H9 (cell line): ENCODE measurements at regions not wholly inside any gene's neighbourhood (a gene's known extent, or its start where the extent isn't known, plus 50 kb on each side); places are given as distances from the start of the nearest gene placed in this dataset.

ENCODE experiments used
- DNase-seq: peaks from one replicate; pipeline ENCODE4 v3.0.0-alpha.2; 2017
- H2AFZ ChIP-seq: one replicate; pipeline ENCODE4 v1.6.1; 2013; ENCODE audit warnings: mild to moderate bottlenecking, low read length, control low read depth, moderate library complexity
- H2AK5ac ChIP-seq: 2 replicates; pipeline ENCODE4 v1.6.1; 2013; ENCODE audit warnings: low read length, control low read depth, mixed read lengths; ENCODE audit not compliant: insufficient read length
- H2BK120ac ChIP-seq: one replicate; pipeline ENCODE4 v1.6.1; 2013; ENCODE audit warnings: low read depth, mild to moderate bottlenecking, low read length, control low read depth, inconsistent platforms; ENCODE audit not compliant: poor library complexity, severe bottlenecking
- H2BK12ac ChIP-seq: 2 replicates; pipeline ENCODE4 v1.6.1; 2013; ENCODE audit warnings: low read length, control low read depth, mixed read lengths, low read depth; ENCODE audit not compliant: insufficient read length
- H2BK15ac ChIP-seq: 2 replicates; pipeline ENCODE4 v1.6.1; 2013; ENCODE audit warnings: low read depth, low read length, control low read depth
- H2BK20ac ChIP-seq: one replicate; pipeline ENCODE4 v1.6.1; 2013; ENCODE audit warnings: low read depth, mild to moderate bottlenecking, low read length, control low read depth, inconsistent platforms; ENCODE audit not compliant: poor library complexity, severe bottlenecking
- H2BK5ac ChIP-seq: 2 replicates; pipeline ENCODE4 v1.6.1; 2013; ENCODE audit warnings: low read length, control low read depth, mixed read lengths; ENCODE audit not compliant: insufficient read length
- H3K14ac ChIP-seq: 2 replicates; pipeline ENCODE4 v1.6.1; 2013; ENCODE audit warnings: low read length, control low read depth; ENCODE audit not compliant: insufficient read depth
- H3K18ac ChIP-seq: 2 replicates; pipeline ENCODE4 v1.6.1; 2013; ENCODE audit warnings: low read depth, mild to moderate bottlenecking, mixed read lengths, low read length, control low read depth; ENCODE audit not compliant: insufficient read length
- H3K23ac ChIP-seq: 2 replicates; pipeline ENCODE4 v1.6.1; 2013; ENCODE audit warnings: low read length, control low read depth, mixed read lengths, low read depth; ENCODE audit not compliant: insufficient read length
- H3K23me2 ChIP-seq: 2 replicates; pipeline ENCODE4 v1.6.1; 2013; ENCODE audit warnings: low read depth, mild to moderate bottlenecking, mixed read lengths, low read length, control low read depth; ENCODE audit not compliant: insufficient read length, poor library complexity, severe bottlenecking
- H3K27ac ChIP-seq: 2 replicates; pipeline ENCODE4 v1.5.1; 2013; ENCODE audit warnings: low read length, control low read depth, mixed read lengths, low read depth; ENCODE audit not compliant: insufficient read length
- H3K27me3 ChIP-seq: 2 replicates; pipeline ENCODE4 v1.6.1; 2013; ENCODE audit warnings: low read length, control low read depth, inconsistent platforms; ENCODE audit not compliant: insufficient read depth
- H3K4ac ChIP-seq: 2 replicates; pipeline ENCODE4 v1.6.1; 2013; ENCODE audit warnings: low read depth, mild to moderate bottlenecking, control low read depth, inconsistent platforms, low read length, moderate library complexity
- H3K4me1 ChIP-seq: 2 replicates; pipeline ENCODE4 v1.6.1; 2013; ENCODE audit warnings: low read length, control low read depth, inconsistent platforms; ENCODE audit not compliant: insufficient read depth
- H3K4me2 ChIP-seq: 2 replicates; pipeline ENCODE4 v1.6.1; 2013; ENCODE audit warnings: low read length, control low read depth, mixed read lengths; ENCODE audit not compliant: insufficient read length, insufficient read depth
- H3K56ac ChIP-seq: 2 replicates; pipeline ENCODE4 v1.6.1; 2013; ENCODE audit warnings: low read depth, mild to moderate bottlenecking, mixed read lengths, low read length, control low read depth; ENCODE audit not compliant: insufficient read length
- H3K79me1 ChIP-seq: 2 replicates; pipeline ENCODE4 v1.6.1; 2013; ENCODE audit warnings: low read depth, mild to moderate bottlenecking, moderate library complexity, low read length, control low read depth, inconsistent platforms; ENCODE audit not compliant: insufficient read depth, poor library complexity, severe bottlenecking
- H3K79me2 ChIP-seq: 2 replicates; pipeline ENCODE4 v1.6.1; 2013; ENCODE audit warnings: low read length, control low read depth, inconsistent platforms; ENCODE audit not compliant: insufficient read depth
- H3K9ac ChIP-seq: 2 replicates; pipeline ENCODE4 v1.6.1; 2013; ENCODE audit warnings: low read length, control low read depth, mixed read lengths; ENCODE audit not compliant: insufficient read length; ENCODE audit errors: extremely low read depth
- H3K9me3 ChIP-seq: one replicate; pipeline ENCODE4 v1.6.1; 2013; ENCODE audit warnings: low read depth, low read length, inconsistent platforms; ENCODE audit not compliant: control insufficient read depth
- H3T11ph ChIP-seq: one replicate; pipeline ENCODE4 v1.6.1; 2013; ENCODE audit warnings: mild to moderate bottlenecking, low read length, control low read depth, inconsistent platforms
- H4K20me1 ChIP-seq: one replicate; pipeline ENCODE4 v1.6.1; 2013; ENCODE audit not compliant: control insufficient read depth, insufficient read length, insufficient read depth
- H4K5ac ChIP-seq: 2 replicates; pipeline ENCODE4 v1.6.1; 2013; ENCODE audit warnings: low read depth, mild to moderate bottlenecking, mixed read lengths, low read length, control low read depth; ENCODE audit not compliant: insufficient read length
- H4K8ac ChIP-seq: replicated peaks from 2 replicates; pipeline ENCODE4 v1.6.1; 2013; ENCODE audit warnings: low read length, control low read depth, mixed read lengths, low read depth; ENCODE audit not compliant: insufficient read length
- H4K91ac ChIP-seq: 2 replicates; pipeline ENCODE4 v1.6.1; 2013; ENCODE audit warnings: low read depth, mild to moderate bottlenecking, moderate library complexity, mixed read lengths, low read length, control low read depth; ENCODE audit not compliant: insufficient read length
- H3K27ac Mint-ChIP-seq, 3 experiments: 2 replicates in 2 of 3; 3 replicates in 1 of 3; pipeline ENCODE4 v1.8.0; 2020 to 2021; ENCODE audit warnings: mixed read lengths in 3 of 3, mild to moderate bottlenecking in 1 of 3, moderate library complexity in 1 of 3
- H3K27me3 Mint-ChIP-seq: 2 replicates; pipeline ENCODE4 v1.8.0; 2021; ENCODE audit warnings: low read depth, mild to moderate bottlenecking, moderate library complexity, mixed read lengths
- H3K36me3 Mint-ChIP-seq, 3 experiments: 2 replicates in 2 of 3; 3 replicates in 1 of 3; pipeline ENCODE4 v1.8.0; 2020 to 2021; ENCODE audit warnings: low read depth in 3 of 3, mixed read lengths in 3 of 3; ENCODE audit not compliant: insufficient read depth in 1 of 3
- H3K4me1 Mint-ChIP-seq, 2 experiments: 2 replicates each; pipeline ENCODE4 v1.8.0; 2020; ENCODE audit warnings: mixed read lengths in 2 of 2
- H3K4me3 Mint-ChIP-seq, 2 experiments: 2 replicates in 1 of 2; 3 replicates in 1 of 2; pipeline ENCODE4 v1.8.0; 2020 to 2021; ENCODE audit warnings: mild to moderate bottlenecking in 2 of 2, mixed read lengths in 2 of 2, moderate library complexity in 1 of 2
- H3K9me3 Mint-ChIP-seq, 2 experiments: 2 replicates in 1 of 2; 3 replicates in 1 of 2; pipeline ENCODE4 v1.8.0; 2020; ENCODE audit warnings: mild to moderate bottlenecking in 2 of 2, mixed read lengths in 2 of 2, moderate library complexity in 1 of 2
- WGBS: extraction: QIAGEN DNeasy Blood & Tissue Kit; methylation state at CpG from one replicate; pipeline ENCODE4 v1.1.7; 2013; ENCODE audit warnings: missing lambda C conversion rate, low lambda C conversion rate, mixed read lengths; ENCODE audit not compliant: insufficient read length; ENCODE audit errors: extremely low coverage; 5-methylcytosine and 5-hydroxymethylcytosine counted together
- TF ChIP-seq, protein P1 (sequence below): fragments of 200-600 bp; sonication (generic); conservative IDR thresholded peaks from 3 replicates; pipeline ENCODE4 v1.8.0; 2021; ENCODE audit warnings: antibody characterized with exemption, mild to moderate bottlenecking

DNA sequence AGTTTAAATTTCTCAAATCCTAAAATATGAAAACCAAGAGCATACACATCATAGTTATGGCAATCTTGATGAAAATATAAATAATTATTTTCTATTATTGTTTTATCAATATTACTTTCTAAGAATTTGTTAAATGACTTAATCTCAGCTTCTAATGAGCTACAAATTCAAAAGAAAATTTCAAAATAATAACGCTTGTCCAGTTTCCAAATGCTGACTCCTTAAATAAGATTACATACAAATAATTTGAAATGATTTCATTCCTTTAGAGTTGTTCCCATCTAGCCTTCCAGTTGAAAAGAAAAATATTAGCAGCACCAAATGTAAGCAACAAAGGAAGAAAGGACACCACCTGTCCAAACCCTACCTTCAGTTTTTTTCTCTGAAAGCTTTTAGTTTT, 82.4 kb upstream of the COL5A2 start:
- Histone ChIP-seq H3K23me2 (no peaks in the 10 kb centered on the region), H3K27me3 (no peaks in the 10 kb centered on the region), H2BK5ac (no peak overlapping the region), H2BK120ac (no peak overlapping the region), H3K14ac (no peak overlapping the region), H4K5ac (no peak overlapping the region), H2BK20ac (no peak overlapping the region), H3K4ac (no peak overlapping the region), H4K20me1 (no peaks in the 10 kb centered on the region), H3K4me1 (no peaks in the 10 kb centered on the region; the same call in 1 of the 2 replicates), H3T11ph (no peak overlapping the region), H3K4me2 (no peak overlapping the region), H3K79me2 (no peaks in the 10 kb centered on the region), H3K18ac (no peak overlapping the region), H3K79me1 (no peaks in the 10 kb centered on the region), H3K9me3 (no peaks in the 10 kb centered on the region), H4K8ac (no peak overlapping the region), H3K56ac (no peak overlapping the region), H2BK15ac (no peak overlapping the region), H2AK5ac (no peak overlapping the region), H2BK12ac (no peak overlapping the region), H3K27ac (no peak overlapping the region), H4K91ac (no peak overlapping the region), H2AFZ (no peak overlapping the region), H3K23ac (no peak overlapping the region), H3K9ac (peak overlapping the region; percentile 7)
- TF ChIP-seq, protein P1, sequence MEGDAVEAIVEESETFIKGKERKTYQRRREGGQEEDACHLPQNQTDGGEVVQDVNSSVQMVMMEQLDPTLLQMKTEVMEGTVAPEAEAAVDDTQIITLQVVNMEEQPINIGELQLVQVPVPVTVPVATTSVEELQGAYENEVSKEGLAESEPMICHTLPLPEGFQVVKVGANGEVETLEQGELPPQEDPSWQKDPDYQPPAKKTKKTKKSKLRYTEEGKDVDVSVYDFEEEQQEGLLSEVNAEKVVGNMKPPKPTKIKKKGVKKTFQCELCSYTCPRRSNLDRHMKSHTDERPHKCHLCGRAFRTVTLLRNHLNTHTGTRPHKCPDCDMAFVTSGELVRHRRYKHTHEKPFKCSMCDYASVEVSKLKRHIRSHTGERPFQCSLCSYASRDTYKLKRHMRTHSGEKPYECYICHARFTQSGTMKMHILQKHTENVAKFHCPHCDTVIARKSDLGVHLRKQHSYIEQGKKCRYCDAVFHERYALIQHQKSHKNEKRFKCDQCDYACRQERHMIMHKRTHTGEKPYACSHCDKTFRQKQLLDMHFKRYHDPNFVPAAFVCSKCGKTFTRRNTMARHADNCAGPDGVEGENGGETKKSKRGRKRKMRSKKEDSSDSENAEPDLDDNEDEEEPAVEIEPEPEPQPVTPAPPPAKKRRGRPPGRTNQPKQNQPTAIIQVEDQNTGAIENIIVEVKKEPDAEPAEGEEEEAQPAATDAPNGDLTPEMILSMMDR, result no peak
- no CpG with 5 or more reads among the region's 1 CpG for WGBS
- peaks cover 6 to 9% of the 10 kb centered on the region in 2 experiments for H3K4me1 Mint-ChIP-seq
- peaks cover 0 to 4% (median 0%) of the 10 kb centered on the region in 3 experiments; a peak in 1 of 7 replicates for H3K36me3 Mint-ChIP-seq
- H3K27ac Mint-ChIP-seq, result no peak overlapping the region; a peak in 1 of 7 replicates
- no peak for DNase-seq
- H3K9me3 Mint-ChIP-seq, result peaks cover 2 to 5% of the 10 kb centered on the region in 2 experiments; a peak in 3 of 5 replicates
- H3K4me3 Mint-ChIP-seq, result no peak overlapping the region
- H3K27me3 Mint-ChIP-seq, result no peaks in the 10 kb centered on the region
